Prostate gland (tissue), 2 donors: ENCODE measurements at regions not wholly inside any gene's neighbourhood (a gene's known extent, or its start where the extent isn't known, plus 50 kb on each side); places are given as distances from the start of the nearest gene placed in this dataset.

Source experiments
- CTCF ChIP-seq, 4 experiments: fragments of 200-600 bp in 2 of 4; fragments of 450-650 bp in 2 of 4; sonication (generic) in 2 of 4; IDR thresholded peaks; 1 replicate in 3 of 4; 2 replicates in 1 of 4; pipeline ENCODE4 v1.5.1; 2016 to 2019; ENCODE audit warnings: antibody characterized with exemption in 4 of 4, mild to moderate bottlenecking in 2 of 4, moderate library complexity in 2 of 4
- POLR2A ChIP-seq: fragments of 450-650 bp; IDR thresholded peaks from one replicate; pipeline ENCODE4 v1.6.1; 2016; ENCODE audit warnings: antibody characterized with exemption, mild to moderate bottlenecking
- POLR2AphosphoS5 ChIP-seq: sonication (generic); formaldehyde crosslinking; IDR thresholded peaks from one replicate; pipeline ENCODE4 v1.6.1; 2017; ENCODE audit warnings: antibody characterized with exemption

- TF ChIP-seq CTCF (IDR thresholded peaks at IDR 0.05) (no peak), POLR2A (no peak), POLR2AphosphoS5 (no peak)
Measured at GRCh38 chr5:180438785-180439780, 55.1 kb upstream of the CNOT6 start.
